Stimulated activated CD8-positive, alpha-beta memory T cell treated with anti-CD3 and anti-CD28 coated beads, Interleukin-12 subunit alpha, Interleukin-12 subunit beta, amount 100 ng/mL, for 1 hour (primary cell): ENCODE measurements at regions not wholly inside any gene's neighbourhood (a gene's known extent, or its start where the extent isn't known, plus 50 kb on each side); places are given as distances from the start of the nearest gene placed in this dataset.

Source experiments
- DNase-seq: peaks from one replicate; pipeline ENCODE4 v3.0.0-alpha.2; 2020; ENCODE audit warnings: low read depth

- no peak for DNase-seq
Measured at GRCh38 chr3:72154391-72155335, 369.7 kb upstream of the PROK2 start.

- DNase-seq, result no peak
Measured at GRCh38 chr3:72153477-72154314, 368.7 kb upstream of the PROK2 start.

GRCh38 chr3:72152551-72153476 lies 367.9 kb upstream of the PROK2 start:
- no peak for DNase-seq

GRCh38 chr3:72151465-72152238 lies 366.7 kb upstream of the PROK2 start:
- no peak for DNase-seq

- no peak for DNase-seq
Measured at GRCh38 chr3:72150634-72151412, 365.9 kb upstream of the PROK2 start.

- no peak for DNase-seq
Measured at GRCh38 chr3:72149645-72150300, 364.8 kb upstream of the PROK2 start.

- no peak for DNase-seq
Measured at GRCh38 chr3:72147600-72147999, 362.7 kb upstream of the PROK2 start.

GRCh38 chr3:72145506-72146380 lies 360.8 kb upstream of the PROK2 start:
- DNase-seq, result no peak

- no peak for DNase-seq
Measured at GRCh38 chr3:72144773-72145505, 360.0 kb upstream of the PROK2 start.

- DNase-seq, result no peak
Measured at GRCh38 chr3:72143966-72144717, 359.2 kb upstream of the PROK2 start.

- no peak for DNase-seq
Measured at GRCh38 chr3:72143322-72143721, 358.4 kb upstream of the PROK2 start.

- DNase-seq, result no peak
Measured at GRCh38 chr3:72142028-72142427, 357.1 kb upstream of the PROK2 start.

- DNase-seq, result no peak
Measured at GRCh38 chr3:72141264-72141663, 356.3 kb upstream of the PROK2 start.

GRCh38 chr3:72139316-72139715 lies 354.4 kb upstream of the PROK2 start:
- no peak for DNase-seq

GRCh38 chr3:72137865-72138861 lies 353.2 kb upstream of the PROK2 start:
- no peak for DNase-seq

GRCh38 chr3:72135636-72136035 lies 350.7 kb upstream of the PROK2 start:
- DNase-seq, result no peak
